Limb (tissue), 2 donors: ENCODE measurements at regions not wholly inside any gene's neighbourhood (a gene's known extent, or its start where the extent isn't known, plus 50 kb on each side); places are given as distances from the start of the nearest gene placed in this dataset.
"Not testable (repeated sequence)": the region's sequence is repeated elsewhere in the genome, so short reads cannot be mapped to it uniquely, and the experiment has no call there.

ENCODE experiments used
- DNase-seq, 2 donors: peaks; one replicate each; pipeline ENCODE4 v3.0.0-alpha.2; 2016; ENCODE audit errors: extremely low spot score in 2 of 2

- DNase-seq: no peak
Measured at GRCh38 chr2:84152462-84152861, 306.6 kb downstream of the SUCLG1 start.

- no peak for DNase-seq
Measured at GRCh38 chr2:84144345-84144744, 314.7 kb downstream of the SUCLG1 start.

GRCh38 chr2:84137034-84137433 lies 322.0 kb downstream of the SUCLG1 start:
- no peak for DNase-seq

GRCh38 chr2:84132370-84132769 lies 326.7 kb downstream of the SUCLG1 start:
- peak in 1 of 2 donors; percentile 15 for DNase-seq

GRCh38 chr2:84131278-84131830 lies 327.7 kb downstream of the SUCLG1 start:
- DNase-seq: no peak

GRCh38 chr2:84129018-84129417 lies 330.1 kb downstream of the SUCLG1 start:
- no peak for DNase-seq

- DNase-seq: not testable (repeated sequence)
Measured at GRCh38 chr2:84127812-84128211, 331.3 kb downstream of the SUCLG1 start.

GRCh38 chr2:84126530-84126929 lies 332.6 kb downstream of the SUCLG1 start:
- DNase-seq: peak in 1 of 2 donors; percentile 49

GRCh38 chr2:84126084-84126483 lies 333.0 kb downstream of the SUCLG1 start:
- DNase-seq: no peak

GRCh38 chr2:84116143-84116542 lies 342.9 kb downstream of the SUCLG1 start:
- DNase-seq: no peak

- no peak for DNase-seq
Measured at GRCh38 chr2:84115173-84115857, 343.8 kb downstream of the SUCLG1 start.

- DNase-seq: not testable (repeated sequence)
Measured at GRCh38 chr2:84103816-84104527, 355.1 kb downstream of the SUCLG1 start.

GRCh38 chr2:84102274-84102673 lies 356.8 kb downstream of the SUCLG1 start:
- DNase-seq: no peak

GRCh38 chr2:84088656-84089055 lies 370.4 kb downstream of the SUCLG1 start:
- no peak for DNase-seq

- DNase-seq: no peak
Measured at GRCh38 chr2:84085562-84085961, 373.5 kb downstream of the SUCLG1 start.

GRCh38 chr2:84084856-84085255 lies 374.2 kb downstream of the SUCLG1 start:
- no peak for DNase-seq

GRCh38 chr2:84083984-84084383 lies 375.1 kb downstream of the SUCLG1 start:
- no peak for DNase-seq

GRCh38 chr2:84078471-84078870 lies 380.6 kb downstream of the SUCLG1 start:
- DNase-seq: no peak

- DNase-seq: no peak
Measured at GRCh38 chr2:84077496-84077895, 381.6 kb downstream of the SUCLG1 start.

GRCh38 chr2:84071050-84071449 lies 388.0 kb downstream of the SUCLG1 start:
- no peak for DNase-seq

- no peak for DNase-seq
Measured at GRCh38 chr2:84065857-84066256, 393.2 kb downstream of the SUCLG1 start.

- DNase-seq: no peak
Measured at GRCh38 chr2:84057917-84058560, 401.0 kb downstream of the SUCLG1 start.
